HUES6 (cell line): ENCODE measurements at regions not wholly inside any gene's neighbourhood (a gene's known extent, or its start where the extent isn't known, plus 50 kb on each side); places are given as distances from the start of the nearest gene placed in this dataset.

ENCODE experiments used
- H3K27ac ChIP-seq: 2 replicates; pipeline ENCODE4 v1.7.0; 2013; ENCODE audit warnings: low read depth, mild to moderate bottlenecking, low read length, inconsistent platforms
- H3K27me3 ChIP-seq: 2 replicates; pipeline ENCODE4 v1.6.1; 2013; ENCODE audit warnings: low read length; ENCODE audit not compliant: control insufficient read depth, insufficient read depth
- H3K36me3 ChIP-seq: 2 replicates; pipeline ENCODE4 v1.6.1; 2013; ENCODE audit warnings: low read length; ENCODE audit not compliant: control insufficient read depth, insufficient read depth
- H3K4me1 ChIP-seq: 2 replicates; pipeline ENCODE4 v1.6.1; 2013; ENCODE audit warnings: low read length; ENCODE audit not compliant: control insufficient read depth, insufficient read depth
- H3K4me3 ChIP-seq: 2 replicates; pipeline ENCODE4 v1.5.1; 2013; ENCODE audit warnings: low read depth, low read length
- H3K9ac ChIP-seq: one replicate; pipeline ENCODE4 v1.6.1; 2013; ENCODE audit warnings: mild to moderate bottlenecking, low read length
- H3K9me3 ChIP-seq: 2 replicates; pipeline ENCODE4 v1.6.1; 2013; ENCODE audit warnings: low read depth, low read length; ENCODE audit not compliant: control insufficient read depth, insufficient read depth

GRCh38 chr12:33323823-33324222, 115.8 kb downstream of the SYT10 start:
- Histone ChIP-seq H3K4me3 (no peak overlapping the region), H3K9me3 (no peaks in the 10 kb centered on the region)

GRCh38 chr12:33322519-33322918, 117.1 kb downstream of the SYT10 start:
- Histone ChIP-seq H3K27ac (no peak overlapping the region), H3K36me3 (no peaks in the 10 kb centered on the region), H3K4me3 (no peak overlapping the region), H3K9me3 (no peaks in the 10 kb centered on the region), H3K9ac (no peak overlapping the region), H3K27me3 (no peaks in the 10 kb centered on the region), H3K4me1 (no peaks in the 10 kb centered on the region)

More at GRCh38 chr12:33323823-33324222, 115.8 kb downstream of the SYT10 start:
- Histone ChIP-seq H3K36me3 (no peaks in the 10 kb centered on the region), H3K27ac (no peak overlapping the region), H3K9ac (no peak overlapping the region), H3K4me1 (no peaks in the 10 kb centered on the region), H3K27me3 (no peaks in the 10 kb centered on the region)

GRCh38 chr12:33317746-33318145, 121.9 kb downstream of the SYT10 start:
- no peaks in the 10 kb centered on the region for H3K4me1 ChIP-seq
- H3K4me3 ChIP-seq: no peak overlapping the region
- no peak overlapping the region for H3K9ac ChIP-seq
- no peaks in the 10 kb centered on the region for H3K9me3 ChIP-seq
- no peaks in the 10 kb centered on the region for H3K36me3 ChIP-seq
- H3K27me3 ChIP-seq: no peaks in the 10 kb centered on the region
- no peak overlapping the region for H3K27ac ChIP-seq

GRCh38 chr12:33314223-33314622, 125.4 kb downstream of the SYT10 start:
- no peak overlapping the region for H3K9ac ChIP-seq
- no peaks in the 10 kb centered on the region; the same call in 1 of the 2 replicates for H3K9me3 ChIP-seq
- H3K4me3 ChIP-seq: no peak overlapping the region
- no peaks in the 10 kb centered on the region for H3K36me3 ChIP-seq
- H3K27me3 ChIP-seq: no peaks in the 10 kb centered on the region
- H3K27ac ChIP-seq: no peak overlapping the region
- no peaks in the 10 kb centered on the region for H3K4me1 ChIP-seq

GRCh38 chr12:33313476-33313875, 126.1 kb downstream of the SYT10 start:
- H3K4me1 ChIP-seq: no peaks in the 10 kb centered on the region
- H3K36me3 ChIP-seq: no peaks in the 10 kb centered on the region
- H3K4me3 ChIP-seq: no peak overlapping the region
- H3K9ac ChIP-seq: no peak overlapping the region
- no peak overlapping the region for H3K27ac ChIP-seq
- no peaks in the 10 kb centered on the region; the same call in 1 of the 2 replicates for H3K9me3 ChIP-seq
- H3K27me3 ChIP-seq: no peaks in the 10 kb centered on the region

- Histone ChIP-seq H3K27ac (no peak overlapping the region), H3K9ac (no peak overlapping the region), H3K4me1 (0 out of 2 replicates have a peak, but pooled peaks cover 3% of the 10 kb centered on the region), H3K36me3 (no peaks in the 10 kb centered on the region), H3K9me3 (no peaks in the 10 kb centered on the region; the same call in 1 of the 2 replicates), H3K4me3 (no peak overlapping the region), H3K27me3 (no peaks in the 10 kb centered on the region)
These were observed 129.1 kb downstream of the SYT10 start for GRCh38 chr12:33310471-33310870.

- H3K27me3 ChIP-seq: no peaks in the 10 kb centered on the region
- no peak overlapping the region for H3K27ac ChIP-seq
These were observed 135.4 kb downstream of the SYT10 start for GRCh38 chr12:33304176-33304575.

GRCh38 chr12:33296529-33296928, 143.1 kb downstream of the SYT10 start:
- H3K27ac ChIP-seq: no peak overlapping the region

More at GRCh38 chr12:33304176-33304575, 135.4 kb downstream of the SYT10 start:
- Histone ChIP-seq H3K9ac (no peak overlapping the region), H3K4me3 (no peak overlapping the region), H3K4me1 (0 out of 2 replicates have a peak, but pooled peaks cover 3% of the 10 kb centered on the region), H3K9me3 (no peaks in the 10 kb centered on the region), H3K36me3 (no peaks in the 10 kb centered on the region)

GRCh38 chr12:33290703-33291102, 148.9 kb downstream of the SYT10 start:
- no peak overlapping the region for H3K27ac ChIP-seq
- H3K9me3 ChIP-seq: no peaks in the 10 kb centered on the region
- no peaks in the 10 kb centered on the region for H3K36me3 ChIP-seq
- no peaks in the 10 kb centered on the region for H3K4me1 ChIP-seq
- H3K27me3 ChIP-seq: no peaks in the 10 kb centered on the region
- H3K4me3 ChIP-seq: no peak overlapping the region
- H3K9ac ChIP-seq: no peak overlapping the region

More at GRCh38 chr12:33296529-33296928, 143.1 kb downstream of the SYT10 start:
- no peaks in the 10 kb centered on the region for H3K9me3 ChIP-seq
- no peak overlapping the region for H3K4me3 ChIP-seq
- no peak overlapping the region for H3K9ac ChIP-seq
- H3K4me1 ChIP-seq: no peaks in the 10 kb centered on the region
- H3K27me3 ChIP-seq: no peaks in the 10 kb centered on the region
- H3K36me3 ChIP-seq: no peaks in the 10 kb centered on the region

GRCh38 chr12:33283054-33283453, 156.6 kb downstream of the SYT10 start:
- Histone ChIP-seq H3K36me3 (no peaks in the 10 kb centered on the region), H3K27ac (no peak overlapping the region), H3K9me3 (peaks cover 32% of the 10 kb centered on the region), H3K4me1 (no peaks in the 10 kb centered on the region), H3K4me3 (no peak overlapping the region), H3K9ac (no peak overlapping the region), H3K27me3 (no peaks in the 10 kb centered on the region)

GRCh38 chr12:33277376-33277775, 162.2 kb downstream of the SYT10 start:
- H3K9ac ChIP-seq: no peak overlapping the region
- H3K4me1 ChIP-seq: no peaks in the 10 kb centered on the region
- H3K9me3 ChIP-seq: peaks cover 37% of the 10 kb centered on the region
- no peak overlapping the region for H3K27ac ChIP-seq
- H3K36me3 ChIP-seq: no peaks in the 10 kb centered on the region
- H3K27me3 ChIP-seq: no peaks in the 10 kb centered on the region
- no peak overlapping the region for H3K4me3 ChIP-seq

GRCh38 chr12:33267641-33268040, 172.0 kb downstream of the SYT10 start:
- H3K9me3 ChIP-seq: no peaks in the 10 kb centered on the region
- H3K4me3 ChIP-seq: no peak overlapping the region
- H3K4me1 ChIP-seq: no peaks in the 10 kb centered on the region; the same call in 1 of the 2 replicates
- no peaks in the 10 kb centered on the region for H3K36me3 ChIP-seq
- no peaks in the 10 kb centered on the region for H3K27me3 ChIP-seq
- no peak overlapping the region for H3K9ac ChIP-seq
- H3K27ac ChIP-seq: no peak overlapping the region
